Uterus (tissue), 3 donors: ENCODE measurements at regions not wholly inside any gene's neighbourhood (a gene's known extent, or its start where the extent isn't known, plus 50 kb on each side); places are given as distances from the start of the nearest gene placed in this dataset.

ENCODE experiments used
- DNase-seq, 2 donors: peaks; one replicate each; pipeline ENCODE4 v3.0.0-alpha.2; 2019 to 2020
- H3K27ac ChIP-seq, 2 donors: fragments of 200-600 bp; sonication (generic); 1 replicate in 1 of 2; 2 replicates in 1 of 2; pipeline ENCODE4 v1.5.1; 2016 to 2018
- H3K27me3 ChIP-seq, 2 donors: fragments of 200-600 bp; sonication (generic); one replicate each; pipeline ENCODE4 v1.5.1; 2018 to 2019; ENCODE audit warnings: control low read depth in 1 of 2
- H3K36me3 ChIP-seq, 2 donors: fragments of 200-600 bp; sonication (generic); one replicate each; pipeline ENCODE4 v1.5.1; 2019; ENCODE audit warnings: control low read depth in 1 of 2
- H3K4me1 ChIP-seq, 2 donors: fragments of 200-600 bp; sonication (generic); one replicate each; pipeline ENCODE4 v1.5.1; 2018 to 2019; ENCODE audit warnings: control low read depth in 1 of 2
- H3K4me3 ChIP-seq, 2 donors: fragments of 200-600 bp; sonication (generic); 1 replicate in 1 of 2; 2 replicates in 1 of 2; pipeline ENCODE4 v1.5.1; 2018 to 2019; ENCODE audit warnings: mild to moderate bottlenecking in 1 of 2
- H3K9me3 ChIP-seq, 2 donors: fragments of 200-600 bp; sonication (generic); one replicate each; pipeline ENCODE4 v1.5.1; 2019; ENCODE audit warnings: control low read depth in 1 of 2
- POLR2A ChIP-seq, 2 donors: fragments of 450-650 bp; IDR thresholded peaks; one replicate each; pipeline ENCODE4 v1.6.1; 2016; ENCODE audit warnings: antibody characterized with exemption in 2 of 2, mild to moderate bottlenecking in 1 of 2, moderate library complexity in 1 of 2
- intact Hi-C: fragments of 100-400 bp; cut with DNase I; formaldehyde crosslinking; loops from one replicate; pipeline ENCODE4 v1.15.1; 2023; ENCODE audit warnings: low total_unique reads
- TF ChIP-seq, protein P1 (sequence below), 4 experiments: fragments of 200-600 bp in 2 of 4; fragments of 450-650 bp in 2 of 4; sonication (generic) in 2 of 4; IDR thresholded peaks; one replicate each; pipeline ENCODE4 v1.5.1; 2016 to 2019; ENCODE audit warnings: antibody characterized with exemption in 4 of 4, mild to moderate bottlenecking in 2 of 4, moderate library complexity in 1 of 4
- donor health status: DM: yes; HTN: yes; CAD: no.

DNA sequence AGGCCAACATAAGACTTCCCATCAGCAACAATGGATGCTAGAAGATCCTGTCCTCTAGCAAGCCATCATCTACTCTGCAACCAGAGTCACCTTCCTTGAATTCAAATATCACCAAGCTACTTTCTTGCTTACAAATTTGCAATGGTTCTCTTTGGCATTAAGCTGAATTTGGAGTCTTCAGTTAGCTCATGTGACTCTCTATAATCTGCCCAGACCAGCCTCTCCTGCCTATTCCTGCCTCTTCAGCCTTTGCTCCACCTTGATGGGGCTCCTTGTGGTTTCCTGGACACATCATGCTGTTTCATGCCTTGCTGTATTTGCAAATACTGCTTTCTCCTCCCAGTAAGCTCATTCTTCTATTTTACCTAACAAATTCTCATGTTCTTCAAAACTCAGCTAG, 82.3 kb downstream of the RASSF10 start:
- no peaks in the 10 kb centered on the region for H3K9me3 ChIP-seq
- no peaks in the 10 kb centered on the region for H3K36me3 ChIP-seq
- TF ChIP-seq POLR2A (IDR thresholded peaks at IDR 0.05): no peak
- TF ChIP-seq, protein P1, sequence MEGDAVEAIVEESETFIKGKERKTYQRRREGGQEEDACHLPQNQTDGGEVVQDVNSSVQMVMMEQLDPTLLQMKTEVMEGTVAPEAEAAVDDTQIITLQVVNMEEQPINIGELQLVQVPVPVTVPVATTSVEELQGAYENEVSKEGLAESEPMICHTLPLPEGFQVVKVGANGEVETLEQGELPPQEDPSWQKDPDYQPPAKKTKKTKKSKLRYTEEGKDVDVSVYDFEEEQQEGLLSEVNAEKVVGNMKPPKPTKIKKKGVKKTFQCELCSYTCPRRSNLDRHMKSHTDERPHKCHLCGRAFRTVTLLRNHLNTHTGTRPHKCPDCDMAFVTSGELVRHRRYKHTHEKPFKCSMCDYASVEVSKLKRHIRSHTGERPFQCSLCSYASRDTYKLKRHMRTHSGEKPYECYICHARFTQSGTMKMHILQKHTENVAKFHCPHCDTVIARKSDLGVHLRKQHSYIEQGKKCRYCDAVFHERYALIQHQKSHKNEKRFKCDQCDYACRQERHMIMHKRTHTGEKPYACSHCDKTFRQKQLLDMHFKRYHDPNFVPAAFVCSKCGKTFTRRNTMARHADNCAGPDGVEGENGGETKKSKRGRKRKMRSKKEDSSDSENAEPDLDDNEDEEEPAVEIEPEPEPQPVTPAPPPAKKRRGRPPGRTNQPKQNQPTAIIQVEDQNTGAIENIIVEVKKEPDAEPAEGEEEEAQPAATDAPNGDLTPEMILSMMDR (IDR thresholded peaks at IDR 0.05): no peak
- no peaks in the 10 kb centered on the region for H3K27me3 ChIP-seq
- DNase-seq: no peak
- no peaks in the 10 kb centered on the region for H3K4me1 ChIP-seq
- no peak overlapping the region for H3K27ac ChIP-seq
- intact Hi-C loops: no loop called here
- no peak overlapping the region for H3K4me3 ChIP-seq

DNA sequence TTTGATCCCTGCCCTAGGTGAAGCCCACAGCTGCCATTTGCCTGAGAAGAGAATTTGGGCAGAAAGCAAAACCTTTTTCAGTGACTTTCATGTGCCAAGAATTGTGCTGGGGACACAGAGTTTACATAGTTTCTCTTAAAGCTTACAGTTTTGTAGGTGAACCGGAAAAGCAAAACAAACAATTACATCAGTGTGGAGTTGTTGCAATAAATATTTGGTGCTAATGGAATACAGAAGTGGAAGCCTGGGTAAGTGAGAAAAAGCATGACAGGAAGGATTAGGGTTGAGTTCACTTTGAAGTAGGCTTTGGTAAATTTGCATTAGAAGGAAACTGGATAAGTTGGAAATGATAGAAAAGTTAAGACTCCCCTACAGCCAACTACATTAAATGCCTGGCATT, 82.7 kb downstream of the RASSF10 start:
- no peak for DNase-seq
- H3K36me3 ChIP-seq: no peaks in the 10 kb centered on the region
- no peak overlapping the region for H3K27ac ChIP-seq
- H3K4me3 ChIP-seq: no peak overlapping the region
- intact Hi-C loops: no loop called here
- H3K4me1 ChIP-seq: no peaks in the 10 kb centered on the region
- TF ChIP-seq POLR2A (IDR thresholded peaks at IDR 0.05): no peak
- TF ChIP-seq, protein P1 (IDR thresholded peaks at IDR 0.05): no peak
- no peaks in the 10 kb centered on the region for H3K9me3 ChIP-seq
- no peaks in the 10 kb centered on the region for H3K27me3 ChIP-seq

DNA sequence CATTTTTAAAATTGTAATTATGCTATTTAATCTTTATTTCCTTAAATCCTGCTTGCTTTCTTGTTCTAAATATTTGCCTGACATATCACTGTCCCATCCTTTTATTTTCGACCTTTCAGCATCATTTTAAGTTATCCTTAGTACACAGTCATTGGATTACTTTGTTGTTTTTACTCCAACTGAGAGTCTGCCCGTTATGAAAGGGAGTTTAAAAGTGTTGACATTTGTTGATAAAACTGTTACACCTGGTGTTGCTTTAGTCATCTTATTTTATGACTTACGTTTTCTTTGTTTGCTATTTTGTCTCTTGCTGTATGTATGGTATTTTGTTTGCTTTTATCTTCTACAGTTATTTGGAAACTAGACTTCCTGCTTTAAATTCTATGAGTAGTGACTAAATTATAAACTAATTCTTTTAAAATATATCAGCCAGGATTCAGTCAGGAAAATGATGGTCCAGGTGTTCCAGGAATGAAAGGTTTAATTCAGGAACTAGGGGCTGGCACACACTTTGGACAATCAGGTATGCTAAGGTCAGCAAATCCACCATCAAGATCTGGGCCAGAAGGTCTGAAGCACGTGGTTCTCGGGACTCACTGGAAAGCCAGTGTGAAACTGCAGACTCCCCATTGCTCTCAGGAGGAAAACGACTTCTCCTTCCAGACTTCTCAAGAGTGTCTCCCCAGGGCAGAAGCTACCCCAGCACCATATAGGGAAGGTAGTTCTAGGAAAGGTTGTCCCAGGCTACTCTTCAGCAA, 86.0 kb downstream of the RASSF10 start:
- TF ChIP-seq POLR2A (IDR thresholded peaks at IDR 0.05): no peak
- TF ChIP-seq, protein P1 (IDR thresholded peaks at IDR 0.05): no peak
- no peaks in the 10 kb centered on the region for H3K27me3 ChIP-seq
- no peak overlapping the region for H3K4me3 ChIP-seq
- intact Hi-C loops: no loop called here
- no peaks in the 10 kb centered on the region for H3K4me1 ChIP-seq
- H3K27ac ChIP-seq: no peak overlapping the region
- DNase-seq: no peak
- H3K36me3 ChIP-seq: no peaks in the 10 kb centered on the region
- no peaks in the 10 kb centered on the region for H3K9me3 ChIP-seq

DNA sequence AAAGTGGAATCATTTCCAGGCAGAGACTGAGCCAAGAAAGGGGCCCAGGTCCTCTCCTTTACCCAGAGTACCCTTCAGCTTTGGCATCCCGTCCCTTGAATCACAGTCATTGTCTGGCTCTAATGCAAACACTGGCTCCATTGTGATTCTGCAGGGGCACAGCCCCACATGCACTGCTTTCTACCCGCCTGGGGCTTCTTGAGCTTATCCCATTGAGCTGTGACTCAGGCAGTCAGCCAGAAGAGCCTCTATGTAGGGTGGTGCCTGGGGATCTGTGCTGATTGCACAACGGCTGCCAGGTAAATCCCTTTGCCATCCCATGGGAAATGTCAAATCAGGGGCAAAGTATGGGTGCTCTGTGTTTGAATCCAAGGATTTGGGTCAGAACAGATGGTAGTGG, 88.9 kb downstream of the RASSF10 start:
- Histone ChIP-seq H3K4me1 (no peaks in the 10 kb centered on the region), H3K9me3 (no peaks in the 10 kb centered on the region), H3K27me3 (no peaks in the 10 kb centered on the region), H3K27ac (no peak overlapping the region), H3K36me3 (no peaks in the 10 kb centered on the region), H3K4me3 (no peak overlapping the region)
- intact Hi-C loops: no loop called here
- no peak for TF ChIP-seq POLR2A (IDR thresholded peaks at IDR 0.05)
- TF ChIP-seq, protein P1 (IDR thresholded peaks at IDR 0.05): no peak
- no peak for DNase-seq

DNA sequence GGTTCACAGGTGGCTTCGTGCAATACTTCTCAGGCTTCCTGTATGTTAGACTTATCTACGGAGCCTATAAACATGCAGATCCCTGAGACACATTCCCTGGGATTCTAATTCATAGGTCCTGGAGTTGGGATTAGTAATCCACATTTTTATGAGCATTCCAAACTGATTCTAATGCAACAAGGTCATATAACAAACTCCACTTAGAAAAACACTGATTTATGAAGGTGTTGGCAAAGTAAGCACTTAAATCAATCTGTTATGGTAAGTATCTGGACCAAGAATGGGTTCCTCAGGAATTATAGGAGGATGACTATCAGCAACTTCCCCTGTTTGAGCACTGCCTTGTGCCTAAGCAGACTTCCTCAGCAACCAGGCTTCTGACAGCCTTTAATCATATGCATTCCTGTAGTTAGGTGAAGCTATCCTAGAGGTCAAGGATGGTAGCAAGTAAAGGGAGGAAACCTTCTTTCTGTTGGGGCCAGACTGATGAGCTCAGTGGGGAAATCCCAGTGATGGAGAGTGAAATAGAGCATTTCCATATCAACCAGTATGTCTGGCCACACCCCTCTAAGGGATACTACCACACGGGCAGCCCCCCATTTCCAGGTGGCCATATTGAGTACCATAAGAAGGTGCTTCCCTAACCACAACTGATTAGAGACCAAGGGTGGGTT, 89.6 kb downstream of the RASSF10 start:
- no peaks in the 10 kb centered on the region for H3K36me3 ChIP-seq
- no peak overlapping the region for H3K4me3 ChIP-seq
- H3K27me3 ChIP-seq: no peaks in the 10 kb centered on the region
- DNase-seq: no peak
- TF ChIP-seq, protein P1 (IDR thresholded peaks at IDR 0.05): no peak
- TF ChIP-seq POLR2A (IDR thresholded peaks at IDR 0.05): no peak
- no peaks in the 10 kb centered on the region for H3K9me3 ChIP-seq
- intact Hi-C loops: no loop called here
- no peaks in the 10 kb centered on the region for H3K4me1 ChIP-seq
- no peak overlapping the region for H3K27ac ChIP-seq
